Astrocyte of the spinal cord (primary cell): ENCODE measurements at regions not wholly inside any gene's neighbourhood (a gene's known extent, or its start where the extent isn't known, plus 50 kb on each side); places are given as distances from the start of the nearest gene placed in this dataset.

ENCODE experiments used
- DNase-seq: peaks from one replicate; pipeline ENCODE4 v3.0.0; 2011; ENCODE audit warnings: low read depth, low spot score
- H3K4me3 ChIP-seq: 2 replicates; pipeline ENCODE4 v1.5.1; 2011; ENCODE audit warnings: low read depth, mild to moderate bottlenecking, low read length, moderate library complexity
- in situ Hi-C: cut with HindIII; loops from 2 replicates; pipeline ENCODE4 v1.10.0; 2017; ENCODE audit warnings: low sequenced_read_pairs
- TF ChIP-seq, protein P1 (sequence below): IDR thresholded peaks from 2 replicates; pipeline ENCODE4 v1.5.1; 2012; ENCODE audit warnings: low read depth, mild to moderate bottlenecking, low read length, inconsistent platforms

DNA sequence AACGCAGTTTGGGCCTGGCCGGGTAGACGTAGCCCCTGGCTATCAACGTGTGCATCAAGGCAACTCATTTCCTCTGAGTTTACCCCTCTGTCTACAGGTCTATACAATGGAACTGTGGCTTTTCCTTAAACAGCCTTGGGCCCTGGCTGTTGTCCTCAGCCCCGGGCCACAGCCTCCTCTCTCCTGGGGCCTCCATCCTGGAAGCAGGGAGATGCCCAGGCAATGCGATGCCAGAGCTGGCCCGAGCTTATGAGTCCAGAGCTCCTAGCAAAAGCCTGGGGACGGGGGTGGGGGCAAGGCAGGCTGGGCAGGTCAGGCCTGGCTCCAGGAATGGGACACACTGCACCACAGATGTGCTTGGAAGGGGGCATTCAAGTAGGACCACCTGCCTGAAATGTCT lies 89.6 kb upstream of the SMNDC1 start:
- no peak for DNase-seq
- TF ChIP-seq, protein P1, sequence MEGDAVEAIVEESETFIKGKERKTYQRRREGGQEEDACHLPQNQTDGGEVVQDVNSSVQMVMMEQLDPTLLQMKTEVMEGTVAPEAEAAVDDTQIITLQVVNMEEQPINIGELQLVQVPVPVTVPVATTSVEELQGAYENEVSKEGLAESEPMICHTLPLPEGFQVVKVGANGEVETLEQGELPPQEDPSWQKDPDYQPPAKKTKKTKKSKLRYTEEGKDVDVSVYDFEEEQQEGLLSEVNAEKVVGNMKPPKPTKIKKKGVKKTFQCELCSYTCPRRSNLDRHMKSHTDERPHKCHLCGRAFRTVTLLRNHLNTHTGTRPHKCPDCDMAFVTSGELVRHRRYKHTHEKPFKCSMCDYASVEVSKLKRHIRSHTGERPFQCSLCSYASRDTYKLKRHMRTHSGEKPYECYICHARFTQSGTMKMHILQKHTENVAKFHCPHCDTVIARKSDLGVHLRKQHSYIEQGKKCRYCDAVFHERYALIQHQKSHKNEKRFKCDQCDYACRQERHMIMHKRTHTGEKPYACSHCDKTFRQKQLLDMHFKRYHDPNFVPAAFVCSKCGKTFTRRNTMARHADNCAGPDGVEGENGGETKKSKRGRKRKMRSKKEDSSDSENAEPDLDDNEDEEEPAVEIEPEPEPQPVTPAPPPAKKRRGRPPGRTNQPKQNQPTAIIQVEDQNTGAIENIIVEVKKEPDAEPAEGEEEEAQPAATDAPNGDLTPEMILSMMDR, result no peak
- in situ Hi-C loops, result no loop called here
- H3K4me3 ChIP-seq, result no peak overlapping the region

DNA sequence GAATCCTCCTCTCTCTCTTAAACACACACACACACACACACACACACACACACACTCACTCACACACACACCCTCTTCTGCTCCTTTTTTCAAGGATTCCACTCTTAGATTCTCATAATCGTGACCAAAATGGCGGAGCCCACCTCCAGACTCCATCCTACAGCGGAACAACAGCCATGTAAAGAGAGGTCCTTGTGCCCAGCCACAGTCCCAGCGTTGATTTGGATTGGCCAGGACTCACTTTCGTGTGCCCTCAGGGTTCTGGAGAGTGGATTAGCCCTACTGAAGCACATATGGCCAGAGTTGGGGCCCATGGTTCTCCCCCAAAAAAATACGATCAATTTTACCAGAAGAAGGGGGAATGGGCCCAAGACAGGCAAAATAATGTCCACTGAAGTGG lies 90.2 kb upstream of the SMNDC1 start:
- H3K4me3 ChIP-seq, result no peak overlapping the region
- TF ChIP-seq, protein P1, result no peak
- in situ Hi-C loops, result no loop called here
- no peak for DNase-seq

DNA sequence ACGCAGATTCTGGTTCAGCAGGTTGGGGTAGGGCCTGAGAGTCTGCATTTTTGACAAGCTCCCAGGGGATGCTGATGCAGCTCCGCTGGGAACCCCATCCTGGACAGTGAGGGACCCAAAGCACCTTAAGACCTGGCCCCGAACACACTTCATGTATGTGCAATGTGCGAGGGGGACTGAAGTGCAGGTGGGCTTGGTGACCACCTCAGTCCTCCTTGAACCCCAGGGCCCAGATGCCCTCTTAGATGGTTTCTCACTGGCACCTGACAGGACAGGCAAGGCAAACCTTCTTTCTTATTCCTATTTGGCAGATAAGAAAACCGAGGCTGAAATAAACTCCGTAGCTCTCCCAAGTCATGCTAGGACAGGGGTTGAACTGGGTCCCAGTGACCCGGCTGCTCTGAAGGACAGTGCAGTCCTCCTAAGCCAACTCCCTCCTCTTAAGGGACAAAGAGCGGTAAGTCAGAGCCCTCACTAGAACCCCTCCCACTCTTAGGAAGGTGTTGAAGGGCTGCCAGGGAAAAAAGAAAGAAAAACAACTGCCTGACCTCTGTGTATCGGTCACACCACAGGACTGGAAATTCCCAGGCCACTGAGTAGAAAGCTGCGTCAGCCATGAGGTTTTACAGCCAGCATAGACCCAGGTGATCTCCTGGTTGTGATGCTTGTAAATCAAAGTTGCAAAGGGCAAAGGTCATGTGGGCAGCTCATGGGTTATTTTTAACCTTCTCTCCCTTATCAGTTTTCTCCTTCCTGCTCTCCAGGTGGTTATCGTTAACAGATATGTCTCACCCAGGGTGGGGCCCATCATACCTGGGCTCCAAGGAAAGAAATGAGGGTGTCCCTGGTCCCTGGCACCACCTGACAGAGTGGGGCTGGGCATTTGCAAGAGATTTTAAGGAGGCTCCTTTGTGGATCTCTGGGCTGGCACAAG lies 90.9 kb upstream of the SMNDC1 start:
- TF ChIP-seq, protein P1, result no peak
- DNase-seq, result peak; percentile 98
- in situ Hi-C loops, result no loop called here

DNA sequence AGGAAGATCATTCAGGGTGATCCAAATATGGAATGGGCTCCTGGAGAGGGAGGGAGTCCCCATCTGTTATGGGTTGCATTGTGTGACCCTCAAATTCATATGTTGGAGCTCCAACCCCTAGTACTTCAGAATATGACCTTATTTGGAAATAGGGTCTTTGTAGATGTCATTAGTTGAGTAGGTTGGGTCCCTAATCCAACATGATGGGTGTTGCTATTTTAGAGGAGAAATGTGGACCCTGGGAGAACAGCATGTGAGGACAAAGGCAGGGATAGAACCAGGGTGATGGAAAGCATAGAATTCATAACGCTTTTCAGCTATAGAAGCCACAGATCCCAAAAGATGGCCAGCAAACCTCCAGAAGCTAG lies 91.5 kb upstream of the SMNDC1 start:
- H3K4me3 ChIP-seq, result no peak overlapping the region
- in situ Hi-C loops, result no loop called here
- no peak for DNase-seq
- TF ChIP-seq, protein P1, result no peak

More for the DNA sequence above, 90.9 kb upstream of the SMNDC1 start:
- H3K4me3 ChIP-seq, result no peak overlapping the region

DNA sequence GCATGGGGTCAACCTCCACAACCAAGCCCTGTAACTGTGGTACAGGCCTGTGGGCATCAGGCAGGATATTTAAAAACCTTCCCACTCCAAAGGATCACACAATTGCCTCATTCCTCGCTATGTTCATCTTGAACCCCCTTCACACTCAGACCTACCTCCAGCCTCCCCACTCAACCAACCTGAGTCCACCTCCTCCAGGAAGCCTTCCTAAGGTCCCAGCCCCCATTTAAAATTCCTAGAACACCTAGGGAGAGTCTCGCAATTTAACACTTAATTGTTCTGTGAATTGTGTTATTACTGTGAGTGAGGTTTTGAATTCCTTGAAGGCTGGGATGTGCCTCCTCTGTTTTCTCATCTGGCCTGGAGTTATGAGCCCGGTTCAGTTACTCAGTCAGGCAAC lies 93.1 kb upstream of the SMNDC1 start:
- no peak overlapping the region for H3K4me3 ChIP-seq
- DNase-seq, result no peak
- in situ Hi-C loops, result no loop called here
- TF ChIP-seq, protein P1, result no peak

DNA sequence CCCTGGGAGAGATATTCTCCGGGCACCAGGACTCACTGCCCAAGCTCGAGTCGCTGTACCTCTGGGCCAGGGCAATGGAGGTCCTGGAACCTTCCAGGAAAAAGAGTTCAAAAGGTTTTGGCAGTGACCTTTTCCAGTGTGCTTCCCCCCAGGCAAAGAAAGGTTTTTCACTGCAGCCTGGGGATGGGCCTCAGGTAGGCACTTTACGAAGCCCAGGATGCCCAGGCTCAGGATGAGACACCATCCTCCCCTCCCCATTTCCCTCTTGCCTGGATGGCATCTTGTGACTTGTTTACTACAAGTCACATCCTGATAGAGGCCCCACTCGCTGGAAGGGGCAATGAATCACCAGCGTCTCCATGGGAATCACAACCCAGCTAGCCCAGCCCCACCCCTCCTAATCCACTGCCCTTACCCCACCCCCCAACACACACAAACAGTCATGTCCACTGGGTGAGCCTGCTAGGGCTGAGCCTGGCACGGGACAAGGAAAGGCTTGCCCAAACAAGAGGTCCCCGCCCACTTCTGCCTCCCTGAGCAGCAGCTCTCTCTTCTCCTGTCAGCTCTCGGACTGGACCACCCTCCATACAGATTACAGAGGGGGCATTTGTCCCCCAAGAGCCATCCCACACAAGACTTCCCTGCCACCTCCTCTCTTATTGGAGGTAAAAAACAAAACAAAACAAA lies 93.8 kb upstream of the SMNDC1 start:
- in situ Hi-C loops, result no loop called here
- peak; percentile 90 for DNase-seq
- TF ChIP-seq, protein P1, result no peak
- H3K4me3 ChIP-seq, result no peak overlapping the region
